Parathyroid adenoma (tissue), 2 donors: ENCODE measurements at regions not wholly inside any gene's neighbourhood (a gene's known extent, or its start where the extent isn't known, plus 50 kb on each side); places are given as distances from the start of the nearest gene placed in this dataset.

ENCODE experiments used
- H2AFZ ChIP-seq: fragments of 300-600 bp; sonication (generic); one replicate; pipeline ENCODE4 v1.7.0; 2017; ENCODE audit warnings: antibody characterized with exemption, mild to moderate bottlenecking
- H3K27ac ChIP-seq: fragments of 300-600 bp; sonication (generic); one replicate; pipeline ENCODE4 v1.7.0; 2017
- H3K27me3 ChIP-seq: fragments of 300-600 bp; sonication (generic); one replicate; pipeline ENCODE4 v1.7.0; 2017; ENCODE audit warnings: low read length; ENCODE audit not compliant: control insufficient read depth, insufficient read depth
- H3K36me3 ChIP-seq: fragments of 300-600 bp; sonication (generic); one replicate; pipeline ENCODE4 v1.7.0; 2017; ENCODE audit warnings: low read length; ENCODE audit not compliant: control insufficient read depth, insufficient read depth
- H3K4me1 ChIP-seq: fragments of 300-600 bp; sonication (generic); one replicate; pipeline ENCODE4 v1.7.0; 2017; ENCODE audit warnings: control low read depth
- H3K4me2 ChIP-seq: fragments of 300-600 bp; sonication (generic); one replicate; pipeline ENCODE4 v1.7.0; 2017; ENCODE audit warnings: low read length
- H3K4me3 ChIP-seq: fragments of 300-600 bp; sonication (generic); one replicate; pipeline ENCODE4 v1.7.0; 2017; ENCODE audit warnings: low read depth, low read length
- H3K79me2 ChIP-seq: fragments of 300-600 bp; sonication (generic); one replicate; pipeline ENCODE4 v1.7.0; 2017; ENCODE audit warnings: control low read depth
- H3K9ac ChIP-seq: fragments of 300-600 bp; sonication (generic); one replicate; pipeline ENCODE4 v1.7.0; 2017; ENCODE audit warnings: mild to moderate bottlenecking
- H3K9me3 ChIP-seq: fragments of 300-600 bp; sonication (generic); one replicate; pipeline ENCODE4 v1.7.0; 2017; ENCODE audit warnings: low read length; ENCODE audit not compliant: control insufficient read depth
- TF ChIP-seq, protein P1 (sequence below): fragments of 300-600 bp; sonication (generic); IDR thresholded peaks from one replicate; pipeline ENCODE4 v1.7.0; 2017; ENCODE audit warnings: antibody characterized with exemption, mild to moderate bottlenecking
- donor health status: primary hyperparathyroidism.

GRCh38 chr17:71084838-71085237, 915.5 kb downstream of the KCNJ2 start:
- no peaks in the 10 kb centered on the region for H3K27me3 ChIP-seq
- H3K27ac ChIP-seq = no peak overlapping the region
- no peak overlapping the region for H3K4me2 ChIP-seq
- no peaks in the 10 kb centered on the region for H3K36me3 ChIP-seq
- no peak overlapping the region for H3K4me3 ChIP-seq
- H3K4me1 ChIP-seq = no peaks in the 10 kb centered on the region
- H3K9me3 ChIP-seq = no peaks in the 10 kb centered on the region
- TF ChIP-seq, protein P1, sequence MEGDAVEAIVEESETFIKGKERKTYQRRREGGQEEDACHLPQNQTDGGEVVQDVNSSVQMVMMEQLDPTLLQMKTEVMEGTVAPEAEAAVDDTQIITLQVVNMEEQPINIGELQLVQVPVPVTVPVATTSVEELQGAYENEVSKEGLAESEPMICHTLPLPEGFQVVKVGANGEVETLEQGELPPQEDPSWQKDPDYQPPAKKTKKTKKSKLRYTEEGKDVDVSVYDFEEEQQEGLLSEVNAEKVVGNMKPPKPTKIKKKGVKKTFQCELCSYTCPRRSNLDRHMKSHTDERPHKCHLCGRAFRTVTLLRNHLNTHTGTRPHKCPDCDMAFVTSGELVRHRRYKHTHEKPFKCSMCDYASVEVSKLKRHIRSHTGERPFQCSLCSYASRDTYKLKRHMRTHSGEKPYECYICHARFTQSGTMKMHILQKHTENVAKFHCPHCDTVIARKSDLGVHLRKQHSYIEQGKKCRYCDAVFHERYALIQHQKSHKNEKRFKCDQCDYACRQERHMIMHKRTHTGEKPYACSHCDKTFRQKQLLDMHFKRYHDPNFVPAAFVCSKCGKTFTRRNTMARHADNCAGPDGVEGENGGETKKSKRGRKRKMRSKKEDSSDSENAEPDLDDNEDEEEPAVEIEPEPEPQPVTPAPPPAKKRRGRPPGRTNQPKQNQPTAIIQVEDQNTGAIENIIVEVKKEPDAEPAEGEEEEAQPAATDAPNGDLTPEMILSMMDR = no peak
- H3K79me2 ChIP-seq = no peaks in the 10 kb centered on the region
- H2AFZ ChIP-seq = no peak overlapping the region
- H3K9ac ChIP-seq = no peak overlapping the region

GRCh38 chr17:71085238-71086033, 916.1 kb downstream of the KCNJ2 start:
- Histone ChIP-seq H3K4me3 (no peak overlapping the region), H3K27me3 (no peaks in the 10 kb centered on the region), H3K79me2 (no peaks in the 10 kb centered on the region), H3K36me3 (no peaks in the 10 kb centered on the region), H3K4me1 (no peaks in the 10 kb centered on the region), H3K27ac (no peak overlapping the region), H3K9me3 (no peaks in the 10 kb centered on the region), H3K9ac (no peak overlapping the region), H3K4me2 (no peak overlapping the region), H2AFZ (no peak overlapping the region)
- TF ChIP-seq, protein P1 = no peak

- TF ChIP-seq, protein P1 = no peak
- Histone ChIP-seq H3K4me1 (no peaks in the 10 kb centered on the region), H3K79me2 (no peaks in the 10 kb centered on the region), H3K9ac (no peak overlapping the region), H3K4me2 (no peak overlapping the region), H3K9me3 (no peaks in the 10 kb centered on the region), H3K36me3 (no peaks in the 10 kb centered on the region), H3K27me3 (no peaks in the 10 kb centered on the region), H2AFZ (no peak overlapping the region), H3K27ac (no peak overlapping the region), H3K4me3 (no peak overlapping the region)
These were observed 920.1 kb downstream of the KCNJ2 start for GRCh38 chr17:71089431-71089830.

GRCh38 chr17:71098071-71098470, 928.7 kb downstream of the KCNJ2 start:
- H3K9me3 ChIP-seq = no peaks in the 10 kb centered on the region
- no peaks in the 10 kb centered on the region for H3K79me2 ChIP-seq
- H3K4me3 ChIP-seq = no peak overlapping the region
- no peak overlapping the region for H3K4me2 ChIP-seq
- H3K27me3 ChIP-seq = no peaks in the 10 kb centered on the region
- H3K9ac ChIP-seq = no peak overlapping the region
- H3K4me1 ChIP-seq = no peaks in the 10 kb centered on the region
- no peak overlapping the region for H2AFZ ChIP-seq
- TF ChIP-seq, protein P1 = no peak
- H3K27ac ChIP-seq = no peak overlapping the region
- H3K36me3 ChIP-seq = no peaks in the 10 kb centered on the region
